Urinary bladder (tissue), 3 donors: ENCODE measurements at regions not wholly inside any gene's neighbourhood (a gene's known extent, or its start where the extent isn't known, plus 50 kb on each side); places are given as distances from the start of the nearest gene placed in this dataset.

Source experiments
- DNase-seq: peaks from one replicate; pipeline ENCODE4 v3.0.0-alpha.2; 2015; ENCODE audit errors: extremely low spot score
- H3K27ac ChIP-seq: one replicate; pipeline ENCODE4 v1.5.1; 2013; ENCODE audit warnings: low read depth, mild to moderate bottlenecking, moderate library complexity
- H3K36me3 ChIP-seq: one replicate; pipeline ENCODE4 v1.6.1; 2013; ENCODE audit warnings: mild to moderate bottlenecking, moderate library complexity; ENCODE audit not compliant: insufficient read depth
- H3K4me1 ChIP-seq: one replicate; pipeline ENCODE4 v1.6.1; 2013; ENCODE audit warnings: mild to moderate bottlenecking, moderate library complexity; ENCODE audit not compliant: insufficient read depth
- H3K4me3 ChIP-seq: one replicate; pipeline ENCODE4 v1.5.1; 2013; ENCODE audit warnings: low read depth, low read length
- WGBS: extraction: QIAGEN DNeasy Blood & Tissue Kit; methylation state at CpG from one replicate; pipeline ENCODE4 v1.1.7; 2013; 5-methylcytosine and 5-hydroxymethylcytosine counted together
- donor health status: healthy with polysubstance abuse.
- donor health status: healthy.

DNA sequence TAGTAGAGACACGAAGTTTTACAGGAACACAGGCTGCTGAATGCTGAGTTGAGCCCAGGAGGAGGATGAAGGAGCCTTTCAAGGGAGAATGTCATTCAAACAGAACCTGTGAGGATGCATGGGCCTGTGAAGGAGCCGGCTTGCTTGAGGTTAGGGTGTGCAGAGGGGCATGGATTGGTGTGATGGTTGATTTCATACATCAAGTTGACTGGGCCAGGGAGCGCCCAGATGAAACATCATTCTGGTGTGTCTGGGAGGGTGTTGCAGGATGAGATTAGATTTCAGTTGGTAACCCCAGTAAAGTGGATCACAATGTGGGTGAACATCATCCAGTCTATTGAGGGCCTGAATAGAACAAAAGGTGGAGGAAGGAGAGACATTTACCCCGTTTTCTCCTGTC lies 243.6 kb downstream of the EDEM1 start:
- DNase-seq: no peak
- 85% methylated on average over 4 of the region's 4 CpGs for WGBS
- Histone ChIP-seq H3K4me1 (no peaks in the 10 kb centered on the region), H3K4me3 (no peak overlapping the region), H3K27ac (no peak overlapping the region), H3K36me3 (no peaks in the 10 kb centered on the region)

DNA sequence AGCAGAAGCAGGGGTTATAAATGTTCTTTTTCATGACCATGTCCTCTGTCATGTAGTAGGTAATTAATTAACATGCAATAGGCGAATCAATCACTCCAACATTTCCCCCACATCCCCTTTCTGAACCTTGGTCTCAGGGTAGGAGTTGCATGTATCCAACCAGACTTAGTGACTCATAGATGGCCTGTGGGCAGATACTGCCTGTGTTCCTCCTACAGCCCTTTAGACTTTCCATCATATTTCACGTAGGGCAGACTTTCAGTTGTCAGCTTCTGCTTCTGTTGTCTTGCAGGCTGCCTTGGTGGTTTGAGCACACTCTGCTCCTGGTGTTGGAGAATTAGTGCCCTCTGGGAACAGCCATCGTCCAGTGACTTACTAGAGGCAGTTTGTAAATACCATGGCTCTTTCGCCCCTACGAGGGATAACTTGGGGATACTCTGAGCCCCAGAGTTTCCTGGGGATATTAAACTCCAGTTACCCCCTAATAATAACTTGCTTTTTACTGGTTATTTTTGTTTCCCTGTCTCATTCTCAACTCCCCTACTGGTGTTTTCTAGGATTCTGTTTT lies 244.4 kb downstream of the EDEM1 start:
- H3K27ac ChIP-seq: no peak overlapping the region

DNA sequence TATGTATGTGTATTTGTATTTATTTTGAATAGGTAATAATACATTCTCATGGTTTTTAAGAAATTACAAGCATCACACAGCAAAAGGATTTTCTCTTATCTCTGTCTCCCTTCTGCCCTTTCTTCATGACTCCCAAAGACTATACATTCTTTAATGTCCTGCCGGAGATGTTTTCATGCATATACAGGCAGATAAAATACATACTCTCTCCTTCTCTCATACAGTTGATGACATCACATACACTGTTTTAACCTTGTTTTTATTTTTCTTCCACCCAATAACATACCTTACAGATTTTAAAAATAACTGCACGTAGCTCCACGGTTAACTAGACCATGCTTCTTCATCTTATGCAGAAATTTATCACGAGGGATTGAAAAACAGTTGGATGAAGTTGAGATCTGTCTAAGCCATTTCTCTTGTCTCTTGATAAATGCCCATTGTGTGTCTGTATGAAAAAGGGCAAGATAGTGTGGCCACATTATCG lies 249.8 kb downstream of the EDEM1 start:
- DNase-seq: no peak
- 79% methylated on average over 5 of the region's 5 CpGs for WGBS
- Histone ChIP-seq H3K36me3 (no peaks in the 10 kb centered on the region), H3K27ac (no peak overlapping the region), H3K4me1 (no peaks in the 10 kb centered on the region), H3K4me3 (no peak overlapping the region)

More for the DNA sequence above, 244.4 kb downstream of the EDEM1 start:
- Histone ChIP-seq H3K4me3 (no peak overlapping the region), H3K4me1 (no peaks in the 10 kb centered on the region), H3K36me3 (no peaks in the 10 kb centered on the region)
- WGBS: 83% methylated on average over 5 of the region's 5 CpGs
- DNase-seq: no peak

DNA sequence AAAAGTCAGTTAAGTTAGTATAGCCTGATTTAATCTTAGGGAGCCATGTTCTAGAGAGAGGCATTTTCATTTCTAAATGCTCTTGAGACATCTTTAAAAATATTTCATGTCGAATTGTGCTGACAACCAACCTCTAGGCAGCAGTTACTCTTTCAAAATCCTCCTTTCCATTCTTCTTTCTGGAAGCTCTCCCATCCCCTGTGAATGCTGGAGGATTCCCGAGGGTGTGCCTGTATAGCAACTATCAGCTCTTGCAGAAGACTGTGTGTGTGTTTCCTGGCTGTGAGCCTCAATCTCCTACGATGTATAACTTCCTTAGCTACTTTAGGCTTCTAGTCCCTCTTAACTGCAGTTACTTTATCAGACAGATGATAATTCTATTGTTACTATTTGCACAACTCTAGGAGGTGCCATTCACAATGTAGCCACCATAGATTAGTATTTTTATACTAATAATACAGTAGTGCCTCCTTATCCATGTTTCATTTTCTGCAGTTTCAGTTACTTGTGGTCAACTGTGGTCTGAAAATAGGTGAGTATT lies 250.3 kb downstream of the EDEM1 start:
- Histone ChIP-seq H3K4me1 (no peaks in the 10 kb centered on the region), H3K36me3 (no peaks in the 10 kb centered on the region), H3K4me3 (no peak overlapping the region), H3K27ac (no peak overlapping the region)
- 28% methylated on average over 3 of the region's 3 CpGs for WGBS
- DNase-seq: no peak

DNA sequence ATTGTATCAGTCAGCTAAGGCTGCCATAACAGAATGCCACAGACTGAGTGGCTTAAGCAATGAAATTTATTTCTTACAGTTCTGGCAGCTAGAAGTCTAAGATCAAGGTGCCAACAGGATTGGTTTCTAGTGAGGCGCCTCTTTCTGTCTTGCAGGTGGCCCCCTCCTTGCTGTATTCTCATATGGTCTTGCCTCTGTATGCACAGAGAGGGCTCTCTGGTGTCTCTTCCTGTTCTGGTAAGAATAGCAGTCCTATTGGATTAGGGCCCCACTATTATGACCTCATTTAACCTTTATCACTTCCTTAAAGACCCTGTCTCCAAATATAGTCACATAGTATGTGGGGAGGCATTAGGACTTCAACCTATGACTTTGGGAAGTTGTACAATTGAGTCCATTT lies 253.9 kb downstream of the EDEM1 start:
- Histone ChIP-seq H3K4me3 (no peak overlapping the region), H3K27ac (no peak overlapping the region), H3K36me3 (no peaks in the 10 kb centered on the region), H3K4me1 (no peaks in the 10 kb centered on the region)
- DNase-seq: no peak
- 92% methylated on average over 1 of the region's 1 CpG for WGBS

DNA sequence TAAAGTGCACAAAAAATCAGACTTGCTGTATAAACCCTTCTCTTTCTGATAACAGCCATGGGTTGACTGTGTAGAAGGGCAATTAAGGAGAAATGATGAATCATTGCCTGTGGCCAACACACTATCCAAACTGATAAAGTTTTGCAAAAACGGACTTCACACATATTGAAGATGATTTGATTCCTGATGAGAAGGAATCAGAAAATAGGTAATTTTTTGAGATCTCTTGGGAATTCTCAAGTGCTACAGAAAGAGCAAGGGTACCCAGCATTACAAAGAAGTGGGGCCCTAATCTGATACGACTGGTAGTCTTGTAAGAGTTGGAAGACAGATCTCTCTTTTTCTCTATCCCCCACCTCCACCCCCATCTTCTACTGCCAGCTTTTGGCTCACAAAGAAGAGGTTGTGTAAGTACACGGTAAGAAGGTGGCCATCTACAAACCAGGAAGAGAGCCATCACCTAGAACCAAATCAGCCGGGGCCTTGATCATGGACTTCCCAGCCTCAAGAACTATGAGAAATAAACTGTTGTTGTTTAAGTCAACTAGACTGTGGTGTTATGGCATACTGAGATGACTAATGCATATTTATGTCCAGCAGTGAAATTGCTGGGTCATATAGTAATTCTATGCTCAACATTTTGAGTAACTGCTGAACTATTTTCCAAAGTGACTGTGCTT lies 254.7 kb downstream of the EDEM1 start:
- DNase-seq: no peak
- Histone ChIP-seq H3K4me1 (no peaks in the 10 kb centered on the region), H3K36me3 (no peaks in the 10 kb centered on the region), H3K4me3 (no peak overlapping the region), H3K27ac (no peak overlapping the region)
- WGBS: 81% methylated on average over 4 of the region's 4 CpGs

DNA sequence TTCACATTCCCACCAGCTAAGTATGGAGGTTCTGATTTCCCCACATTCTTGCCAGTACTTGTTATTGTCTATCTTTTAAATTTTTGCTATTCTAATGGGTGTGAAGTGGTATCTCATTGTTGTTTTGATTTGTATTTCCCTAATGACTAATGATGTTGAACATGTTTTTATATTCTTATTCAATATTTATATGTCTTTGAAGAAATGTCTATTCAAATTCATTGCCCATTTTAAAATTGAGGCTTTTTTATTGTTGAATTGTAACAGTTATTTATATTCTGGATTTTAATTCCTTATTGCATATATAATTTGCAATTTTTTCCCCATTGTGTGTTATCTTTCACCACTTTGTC lies 255.3 kb downstream of the EDEM1 start:
- Histone ChIP-seq H3K4me3 (no peak overlapping the region), H3K27ac (no peak overlapping the region), H3K4me1 (no peaks in the 10 kb centered on the region), H3K36me3 (no peaks in the 10 kb centered on the region)
- DNase-seq: no peak

DNA sequence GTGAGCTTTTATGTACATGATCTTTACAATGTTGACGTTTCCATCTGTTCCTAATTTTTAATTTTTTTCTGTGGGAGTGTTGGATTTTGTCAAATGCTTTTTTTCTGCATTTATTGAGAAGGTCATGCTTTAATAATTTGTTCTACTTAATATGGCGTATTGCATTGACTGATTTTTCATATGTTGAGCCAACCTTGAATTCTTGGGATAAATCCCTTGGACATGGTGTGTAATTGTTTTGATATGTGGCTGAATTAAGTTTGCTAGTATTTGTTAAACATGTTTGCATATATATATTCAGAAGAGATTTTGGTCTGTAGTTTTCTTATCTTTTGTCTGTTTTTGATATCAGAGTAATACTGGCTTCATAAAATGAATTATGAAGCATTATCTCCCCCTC lies 256.7 kb downstream of the EDEM1 start:
- no peaks in the 10 kb centered on the region for H3K4me1 ChIP-seq
- H3K36me3 ChIP-seq: no peaks in the 10 kb centered on the region
- H3K4me3 ChIP-seq: no peak overlapping the region
- DNase-seq: no peak
- WGBS: 87% methylated on average over 2 of the region's 2 CpGs
- H3K27ac ChIP-seq: no peak overlapping the region

DNA sequence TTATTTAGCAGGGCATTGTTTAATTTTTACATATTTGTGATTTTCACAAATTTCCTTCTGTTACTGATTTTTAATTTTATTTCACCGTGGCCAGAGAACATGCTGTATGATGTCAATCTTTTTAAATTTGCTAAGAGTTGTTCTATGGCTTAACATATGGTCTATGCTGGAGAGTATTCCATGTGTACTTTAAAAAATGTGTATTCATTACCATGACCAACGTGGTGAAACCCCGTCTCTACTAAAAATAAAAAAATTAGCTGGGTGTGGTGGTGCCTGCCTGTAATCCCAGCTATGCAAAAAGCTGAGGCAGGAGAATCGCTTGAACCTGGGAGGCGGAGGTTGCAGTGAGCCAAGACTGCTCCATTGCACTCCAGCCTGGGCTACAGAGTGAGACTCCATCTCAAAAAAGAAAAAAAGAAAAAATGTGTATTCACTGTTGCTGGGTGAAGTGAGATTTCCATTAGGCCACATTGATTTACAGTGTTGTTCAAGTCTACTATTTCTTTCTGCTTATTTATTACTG lies 258.2 kb downstream of the EDEM1 start:
- DNase-seq: no peak

DNA sequence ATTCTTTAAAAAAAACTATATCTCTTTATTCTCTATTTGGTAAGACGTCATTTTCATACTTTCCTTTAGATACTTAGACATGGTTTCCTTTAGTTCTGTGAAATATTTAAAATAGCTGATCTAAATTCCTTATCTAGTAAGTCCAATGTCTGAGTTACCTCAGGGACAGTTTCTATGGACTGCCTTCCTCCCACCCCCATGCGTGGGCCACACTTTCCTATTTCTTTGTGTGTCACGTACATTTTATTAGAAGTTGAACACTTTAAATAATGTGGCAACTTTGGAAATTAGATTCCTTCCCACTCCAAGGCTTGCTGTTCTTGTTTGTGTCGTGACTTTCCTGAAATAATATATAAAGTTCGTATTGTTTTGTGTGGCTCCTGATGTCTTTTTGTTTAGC lies 260.7 kb downstream of the EDEM1 start:
- no peak for DNase-seq
- Histone ChIP-seq H3K4me3 (no peak overlapping the region), H3K27ac (no peak overlapping the region), H3K4me1 (no peaks in the 10 kb centered on the region), H3K36me3 (no peaks in the 10 kb centered on the region)
- 88% methylated on average over 5 of the region's 5 CpGs for WGBS

More for the DNA sequence above, 258.2 kb downstream of the EDEM1 start:
- no peak overlapping the region for H3K4me3 ChIP-seq
- no peak overlapping the region for H3K27ac ChIP-seq
- no peaks in the 10 kb centered on the region for H3K36me3 ChIP-seq
- WGBS: 81% methylated on average over 5 of the region's 5 CpGs
- H3K4me1 ChIP-seq: no peaks in the 10 kb centered on the region

DNA sequence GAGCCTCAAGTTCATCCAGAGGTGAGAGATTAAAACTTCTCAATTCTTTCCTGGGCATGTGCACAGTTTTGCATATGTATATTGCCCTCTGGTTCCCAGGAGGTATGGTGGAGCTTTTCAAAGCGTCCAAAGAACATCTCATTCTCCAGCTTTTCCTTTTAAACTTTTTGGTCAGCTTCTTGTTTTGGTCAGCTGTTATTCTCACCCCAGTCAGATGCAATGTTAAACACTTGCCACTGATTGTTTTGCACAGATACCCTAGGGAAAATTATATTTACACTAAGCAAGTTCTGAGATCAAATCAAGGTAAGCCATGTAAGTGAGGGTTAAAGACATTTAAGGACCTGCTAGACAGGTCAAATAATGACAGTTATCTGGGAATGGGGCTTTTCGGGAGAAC lies 261.3 kb downstream of the EDEM1 start:
- DNase-seq: no peak
- H3K27ac ChIP-seq: no peak overlapping the region
- no peaks in the 10 kb centered on the region for H3K36me3 ChIP-seq
- H3K4me3 ChIP-seq: no peak overlapping the region
- 79% methylated on average over 2 of the region's 2 CpGs for WGBS
- H3K4me1 ChIP-seq: no peaks in the 10 kb centered on the region

DNA sequence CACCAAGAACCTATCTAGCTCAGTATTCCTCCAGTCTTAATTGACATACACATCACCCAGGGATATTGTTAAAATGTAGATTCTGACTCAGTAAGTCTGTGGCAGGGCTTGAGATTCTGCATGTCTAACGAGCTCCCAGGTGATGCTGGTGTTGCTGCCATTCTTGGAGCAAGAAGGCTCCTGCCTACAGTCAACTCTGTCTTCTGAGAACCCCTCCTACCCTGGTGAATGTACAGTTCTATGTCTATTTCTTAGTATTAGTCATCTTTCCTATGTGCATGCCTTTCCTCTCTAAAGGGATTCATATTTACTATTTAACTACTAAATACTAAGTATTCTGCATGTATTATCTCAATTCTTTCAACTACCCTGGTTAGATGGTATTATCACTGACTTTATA lies 268.7 kb downstream of the EDEM1 start:
- 56% methylated on average over 1 of the region's 1 CpG for WGBS
- DNase-seq: no peak
- Histone ChIP-seq H3K36me3 (no peaks in the 10 kb centered on the region), H3K27ac (no peak overlapping the region), H3K4me1 (no peaks in the 10 kb centered on the region), H3K4me3 (no peak overlapping the region)

DNA sequence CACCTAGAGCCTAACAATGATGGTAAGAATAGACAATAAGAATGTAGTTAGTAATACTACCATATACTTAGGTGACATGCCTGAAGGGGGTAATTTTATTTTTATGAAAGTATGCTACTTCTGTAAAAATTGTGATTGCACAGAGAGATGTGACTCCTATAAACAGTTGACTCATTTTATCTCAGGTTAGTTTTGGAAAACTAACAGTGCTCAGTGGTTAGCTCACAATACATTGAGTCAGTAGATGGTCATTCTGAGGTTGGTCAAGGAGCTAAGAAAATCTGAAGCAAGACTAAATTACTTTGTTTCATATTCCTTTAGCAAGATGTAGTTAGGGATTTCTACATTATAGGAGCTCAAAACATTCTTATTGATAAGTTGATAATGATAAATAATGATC lies 271.0 kb downstream of the EDEM1 start:
- Histone ChIP-seq H3K36me3 (no peaks in the 10 kb centered on the region), H3K4me1 (no peaks in the 10 kb centered on the region), H3K4me3 (no peak overlapping the region), H3K27ac (no peak overlapping the region)
- DNase-seq: no peak

DNA sequence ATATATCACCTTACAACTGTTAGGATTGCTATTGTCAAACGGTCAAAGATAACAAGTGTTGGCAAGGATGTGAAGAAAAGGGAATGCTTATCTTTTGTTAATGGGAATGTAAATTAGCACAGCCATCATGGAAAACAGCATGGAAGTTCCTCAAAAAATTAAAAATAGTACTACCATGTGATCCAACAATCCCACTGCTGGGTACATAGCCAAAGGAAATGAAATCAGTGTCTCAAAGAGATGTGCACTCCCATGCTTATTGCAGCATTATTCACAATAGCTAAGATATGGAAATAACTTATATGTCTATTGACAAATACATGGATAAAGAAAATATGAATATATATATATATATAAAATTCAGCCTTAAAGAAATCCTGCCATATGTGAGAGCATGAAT lies 274.6 kb downstream of the EDEM1 start:
- Histone ChIP-seq H3K36me3 (no peaks in the 10 kb centered on the region), H3K27ac (no peak overlapping the region), H3K4me1 (no peaks in the 10 kb centered on the region), H3K4me3 (no peak overlapping the region)
- no peak for DNase-seq
- 32% methylated on average over 1 of the region's 1 CpG for WGBS
